Epithelial cell of proximal tubule (primary cell): ENCODE measurements at regions not wholly inside any gene's neighbourhood (a gene's known extent, or its start where the extent isn't known, plus 50 kb on each side); places are given as distances from the start of the nearest gene placed in this dataset.

Source experiments
- DNase-seq: peaks from one replicate; pipeline ENCODE4 v3.0.0-alpha.2; 2011; ENCODE audit warnings: low read depth
- H3K4me3 ChIP-seq: 2 replicates; pipeline ENCODE4 v1.5.1; 2011; ENCODE audit warnings: low read depth, mild to moderate bottlenecking, low read length
- TF ChIP-seq, protein P1 (sequence below): conservative IDR thresholded peaks from 2 replicates; pipeline ENCODE4 v1.5.1; 2012; ENCODE audit warnings: low read depth, mild to moderate bottlenecking, low read length

DNA sequence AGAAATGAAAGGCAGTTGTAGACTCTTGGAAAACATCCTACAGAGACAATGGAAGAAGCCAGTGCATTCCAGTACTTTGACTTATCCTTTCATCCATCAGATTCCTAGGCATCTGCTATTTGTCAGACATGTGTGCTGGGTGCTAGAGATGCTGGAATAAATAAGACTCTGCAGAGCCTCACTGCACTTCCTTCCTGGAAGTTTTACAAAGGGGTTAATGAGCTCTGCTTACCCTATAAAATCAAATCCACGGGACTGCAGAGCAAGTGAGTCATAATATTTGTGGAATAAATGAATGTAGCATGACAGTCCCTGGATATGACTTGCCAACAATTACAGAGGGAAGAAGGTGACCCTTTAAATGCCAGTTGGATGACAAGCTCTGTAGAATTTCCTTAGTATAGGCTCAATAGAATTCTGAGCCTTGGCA is 52.7 kb upstream of the NPAS2 start:
- peak; percentile 20 for DNase-seq
- H3K4me3 ChIP-seq = no peak overlapping the region
- TF ChIP-seq, protein P1, sequence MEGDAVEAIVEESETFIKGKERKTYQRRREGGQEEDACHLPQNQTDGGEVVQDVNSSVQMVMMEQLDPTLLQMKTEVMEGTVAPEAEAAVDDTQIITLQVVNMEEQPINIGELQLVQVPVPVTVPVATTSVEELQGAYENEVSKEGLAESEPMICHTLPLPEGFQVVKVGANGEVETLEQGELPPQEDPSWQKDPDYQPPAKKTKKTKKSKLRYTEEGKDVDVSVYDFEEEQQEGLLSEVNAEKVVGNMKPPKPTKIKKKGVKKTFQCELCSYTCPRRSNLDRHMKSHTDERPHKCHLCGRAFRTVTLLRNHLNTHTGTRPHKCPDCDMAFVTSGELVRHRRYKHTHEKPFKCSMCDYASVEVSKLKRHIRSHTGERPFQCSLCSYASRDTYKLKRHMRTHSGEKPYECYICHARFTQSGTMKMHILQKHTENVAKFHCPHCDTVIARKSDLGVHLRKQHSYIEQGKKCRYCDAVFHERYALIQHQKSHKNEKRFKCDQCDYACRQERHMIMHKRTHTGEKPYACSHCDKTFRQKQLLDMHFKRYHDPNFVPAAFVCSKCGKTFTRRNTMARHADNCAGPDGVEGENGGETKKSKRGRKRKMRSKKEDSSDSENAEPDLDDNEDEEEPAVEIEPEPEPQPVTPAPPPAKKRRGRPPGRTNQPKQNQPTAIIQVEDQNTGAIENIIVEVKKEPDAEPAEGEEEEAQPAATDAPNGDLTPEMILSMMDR = no peak

DNA sequence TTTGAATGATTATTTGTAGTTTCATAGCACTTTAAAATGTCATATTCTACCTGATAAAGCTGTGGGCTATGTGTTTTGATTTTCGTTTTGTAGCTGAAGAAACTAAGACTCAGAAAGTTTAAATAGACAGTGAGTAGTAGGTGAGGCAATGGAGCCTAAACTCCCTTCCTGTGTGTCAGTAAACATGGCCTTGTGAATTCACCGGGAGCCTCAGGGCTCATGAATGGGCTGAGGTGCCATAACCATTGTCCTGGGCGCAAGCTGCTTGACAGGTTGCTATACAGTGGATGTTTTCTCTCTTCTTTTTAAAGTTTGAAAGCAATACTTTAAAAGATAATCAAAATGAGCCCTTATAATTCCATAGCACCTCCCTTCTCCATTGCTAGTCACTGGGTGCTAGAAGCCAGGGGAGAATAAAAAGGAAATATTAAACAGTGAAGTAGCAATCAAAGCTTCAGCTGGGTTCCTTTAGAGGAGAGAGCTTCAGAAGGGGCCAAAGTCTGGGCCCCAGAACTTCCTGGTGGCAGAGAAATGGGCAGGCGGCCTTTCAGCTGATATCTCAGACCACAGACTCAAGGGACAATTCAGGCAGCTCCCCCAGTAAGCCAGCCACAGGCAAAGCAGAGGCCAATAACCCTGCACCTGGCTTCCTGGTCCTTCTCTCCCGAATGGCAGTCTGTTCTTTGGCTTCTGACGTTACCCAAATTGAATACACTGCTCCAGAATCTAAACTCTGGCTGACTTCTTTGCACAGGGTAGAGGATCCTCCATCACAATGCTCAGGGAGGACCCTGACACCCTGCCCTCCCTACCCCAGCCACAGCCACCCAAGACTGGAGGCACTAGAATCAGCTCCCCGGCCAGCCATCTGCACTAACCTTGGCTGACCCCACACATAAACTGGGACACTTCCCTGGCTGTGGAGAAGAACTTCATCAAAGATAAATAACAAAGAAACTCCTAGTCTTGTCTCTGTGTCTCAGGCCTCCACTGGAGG is 51.8 kb upstream of the NPAS2 start:
- H3K4me3 ChIP-seq = no peak overlapping the region
- DNase-seq = no peak
- TF ChIP-seq, protein P1 = no peak
